ENCODE measurements at regions not wholly inside any gene's neighbourhood (a gene's known extent, or its start where the extent isn't known, plus 50 kb on each side); places are given as distances from the start of the nearest gene placed in this dataset.
"Not testable (repeated sequence)": the region's sequence is repeated elsewhere in the genome, so short reads cannot be mapped to it uniquely, and the experiment has no call there.

DNA sequence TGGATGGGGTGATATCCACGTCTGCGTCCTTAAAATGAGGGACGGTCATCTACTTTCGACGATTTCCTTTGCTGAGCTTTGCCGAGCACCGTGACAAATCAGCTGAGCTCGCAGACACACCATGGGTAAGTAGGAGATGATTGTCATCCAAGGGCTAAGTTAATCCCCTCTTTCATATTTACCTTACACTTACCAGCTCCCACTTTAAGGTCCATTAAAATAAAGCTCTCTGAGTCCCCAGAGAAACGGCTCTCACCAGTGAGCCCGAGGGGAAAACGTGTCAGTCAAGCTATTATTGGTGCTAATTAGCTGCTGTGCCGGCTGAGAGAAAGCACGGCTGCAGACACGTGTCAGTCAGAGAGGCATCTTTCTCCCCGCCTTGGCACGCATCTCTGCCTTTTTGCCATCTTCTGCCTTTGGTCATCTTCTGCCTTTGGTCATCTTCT, 72.2 kb downstream of the CRLF2 start:
- no peak for DNase-seq

DNA sequence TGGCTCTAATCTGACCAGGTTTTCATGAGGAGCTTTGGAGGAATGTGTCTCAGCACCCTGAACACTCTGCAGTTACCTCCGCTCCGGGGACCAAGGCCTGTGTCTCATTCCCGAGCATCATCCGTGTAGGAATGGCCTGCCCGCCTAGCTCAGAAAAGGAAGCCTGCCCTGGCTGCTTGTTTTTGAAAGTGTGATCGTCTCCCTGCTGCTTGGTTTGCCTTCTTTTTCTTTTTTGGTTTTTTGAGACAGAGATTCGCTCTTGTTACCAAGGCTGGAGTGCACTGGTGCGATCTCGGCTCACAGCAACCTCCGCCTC, 73.3 kb downstream of the CRLF2 start:
- DNase-seq, result no peak

DNA sequence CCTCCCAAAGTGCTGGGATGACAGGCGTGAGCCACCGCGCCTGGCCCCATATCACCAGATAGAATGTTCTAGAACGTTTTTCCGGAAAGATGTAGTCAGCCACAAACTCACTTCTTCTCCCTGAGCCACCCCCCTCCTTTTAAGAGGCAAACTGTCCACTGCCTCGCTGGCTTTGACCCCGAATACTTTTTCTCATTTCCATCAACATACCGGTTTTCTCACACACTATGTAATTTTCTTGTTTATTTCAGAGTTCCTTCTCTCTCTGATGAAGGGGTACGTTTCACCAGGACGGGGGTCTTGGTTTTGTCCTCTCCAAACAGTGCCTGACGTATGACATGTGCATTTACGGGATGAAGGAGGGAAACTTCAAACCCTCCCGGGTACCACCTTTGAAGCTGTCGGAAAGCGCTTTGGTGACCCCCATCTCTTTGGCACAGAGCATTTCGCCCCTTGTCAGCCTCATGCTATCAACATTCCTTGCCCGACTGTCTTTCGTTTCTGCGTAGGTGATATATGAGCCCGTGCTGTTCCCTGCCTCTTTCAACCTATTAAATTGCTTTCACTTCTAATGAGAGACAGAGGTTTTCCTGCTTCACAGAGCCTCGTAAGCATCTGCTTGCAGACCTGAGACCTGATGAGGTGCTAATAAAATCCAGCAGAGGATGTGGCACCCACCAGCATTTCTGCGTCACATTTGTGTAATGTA, 73.8 kb downstream of the CRLF2 start:
- no peak for DNase-seq

DNA sequence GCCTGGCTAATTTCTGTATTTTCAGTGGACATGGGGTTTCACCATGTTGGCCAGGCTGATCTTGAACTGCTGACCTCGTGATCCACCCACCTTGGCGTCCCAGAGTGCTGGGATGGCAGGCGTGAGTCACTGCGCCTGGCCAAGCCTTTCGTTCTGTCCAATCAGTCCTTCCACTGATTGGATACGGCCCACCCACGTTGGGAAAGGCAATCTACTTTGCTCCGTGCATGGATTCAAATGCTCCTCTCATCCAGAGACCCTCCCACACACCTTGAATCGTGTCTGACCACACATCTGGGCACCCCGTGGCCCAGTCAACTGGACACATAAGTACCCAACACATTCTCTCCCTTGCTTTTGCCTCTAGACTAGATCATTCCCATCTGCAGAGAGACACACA, 74.9 kb downstream of the CRLF2 start:
- no peak for DNase-seq

DNA sequence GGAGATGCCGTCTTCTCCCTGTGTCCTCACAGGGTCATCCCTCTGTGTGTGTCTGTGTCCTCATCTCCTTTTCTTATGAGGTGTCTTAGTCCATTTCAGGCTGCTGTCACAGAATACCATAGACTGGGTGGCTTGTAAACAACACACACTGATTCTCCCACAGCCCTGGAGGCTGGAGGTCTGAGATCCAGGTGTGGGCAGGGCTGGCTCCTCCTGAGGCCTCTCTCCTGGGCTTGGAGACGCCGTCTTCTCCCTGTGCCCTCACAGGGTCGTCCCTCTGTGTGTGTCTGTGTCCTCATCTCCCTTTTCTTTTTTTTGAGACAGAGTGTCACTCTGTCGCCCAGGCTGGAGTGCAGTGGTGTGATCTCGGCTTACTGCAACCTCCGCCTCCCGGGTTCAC, 75.9 kb downstream of the CRLF2 start:
- DNase-seq, result not testable (repeated sequence)

DNA sequence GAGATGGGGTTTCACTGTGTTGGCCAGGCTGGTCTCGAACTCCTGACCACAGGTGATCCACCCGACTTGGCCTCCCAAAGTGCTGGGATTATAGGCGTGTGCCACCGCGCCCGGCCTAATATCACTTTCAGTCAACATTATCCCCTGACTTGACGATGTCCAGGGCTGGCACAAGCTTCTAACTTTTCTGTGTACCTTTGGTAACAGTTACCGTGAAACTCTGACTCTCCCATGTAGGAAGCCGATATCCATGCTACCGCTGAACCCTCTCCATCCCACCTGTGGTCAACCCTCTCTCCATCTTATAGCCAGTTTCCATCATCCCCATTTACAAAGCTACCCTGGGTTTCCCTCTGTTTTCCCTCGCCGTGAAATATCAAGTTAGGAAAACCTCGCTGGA, 77.5 kb downstream of the CRLF2 start:
- no peak for DNase-seq

DNA sequence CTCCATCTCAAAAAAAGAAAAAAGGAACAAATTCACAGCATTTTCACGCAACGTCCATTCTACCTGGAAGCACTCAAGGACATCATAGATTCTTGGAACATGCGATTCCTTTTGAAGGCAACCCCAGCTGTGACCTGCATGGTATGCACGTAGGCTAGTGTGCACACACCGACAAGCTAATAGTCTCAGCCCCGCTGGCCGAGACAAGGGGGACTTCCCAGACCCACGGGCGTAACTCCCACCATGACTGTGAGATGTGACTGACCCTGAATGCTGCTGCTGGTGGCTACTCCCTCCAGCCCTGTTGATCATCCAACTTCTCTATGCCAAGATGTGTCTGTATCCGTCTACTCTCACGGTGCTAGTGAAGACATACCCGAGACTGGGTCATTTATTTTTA, 78.3 kb downstream of the CRLF2 start:
- DNase-seq, result no peak

DNA sequence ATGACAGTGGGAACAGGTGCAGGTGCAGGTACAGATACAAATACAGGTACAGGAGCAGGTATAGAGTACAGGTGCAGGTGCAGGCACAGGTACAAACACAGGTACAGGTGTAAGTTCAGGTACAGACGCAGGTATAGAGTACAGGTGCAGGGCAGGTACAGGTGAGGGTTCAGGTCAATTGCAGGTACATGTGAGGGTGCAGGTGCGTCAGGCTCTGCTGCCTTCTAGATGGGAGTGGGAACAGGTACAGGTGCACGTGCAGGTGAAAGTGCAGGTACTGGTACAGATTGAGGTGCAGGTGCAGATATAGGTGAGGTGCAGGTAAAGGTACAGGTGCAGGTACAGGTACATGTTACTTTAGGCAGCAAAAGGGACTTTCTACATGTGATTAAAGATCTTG, 85.7 kb downstream of the CRLF2 start:
- no peak for DNase-seq

DNA sequence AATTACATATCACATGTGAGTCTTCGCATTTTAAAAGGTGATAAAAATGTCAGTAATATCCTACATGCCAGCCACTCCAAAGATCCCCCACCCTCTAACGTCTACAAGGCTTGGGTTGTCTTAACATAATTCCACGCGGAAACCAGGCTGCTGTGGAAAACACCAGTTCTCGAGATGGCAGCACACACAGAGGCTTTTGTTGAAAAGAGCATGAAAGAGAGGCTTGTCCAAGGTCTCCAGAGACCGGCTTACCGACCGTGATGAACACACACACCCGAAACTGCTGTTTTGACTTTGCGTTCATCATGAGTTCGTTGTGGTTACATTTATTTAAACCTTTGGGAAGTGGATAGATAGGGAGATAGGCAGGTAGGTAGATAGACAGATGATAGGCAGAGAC, 87.9 kb downstream of the CRLF2 start:
- no peak for DNase-seq

DNA sequence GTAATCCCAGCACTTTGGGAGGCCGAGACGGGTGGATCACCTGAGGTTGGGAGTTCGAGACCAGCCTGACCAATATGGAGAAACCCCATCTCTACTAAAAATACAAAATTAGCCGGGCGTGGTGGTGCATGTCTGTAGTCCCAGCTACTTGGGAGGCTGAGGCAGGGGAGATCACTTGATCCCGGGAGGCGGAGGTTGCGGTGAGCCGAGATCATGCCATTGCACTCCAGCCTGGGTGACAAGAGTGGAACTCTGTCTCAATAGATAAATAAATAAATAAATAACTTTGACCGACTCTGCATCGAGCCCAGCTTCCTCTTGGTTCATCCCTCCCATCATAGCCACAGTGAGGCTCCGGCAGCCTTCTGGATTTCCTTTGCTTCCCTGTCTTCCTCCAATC, 89.6 kb downstream of the CRLF2 start:
- DNase-seq, result not testable (repeated sequence)

DNA sequence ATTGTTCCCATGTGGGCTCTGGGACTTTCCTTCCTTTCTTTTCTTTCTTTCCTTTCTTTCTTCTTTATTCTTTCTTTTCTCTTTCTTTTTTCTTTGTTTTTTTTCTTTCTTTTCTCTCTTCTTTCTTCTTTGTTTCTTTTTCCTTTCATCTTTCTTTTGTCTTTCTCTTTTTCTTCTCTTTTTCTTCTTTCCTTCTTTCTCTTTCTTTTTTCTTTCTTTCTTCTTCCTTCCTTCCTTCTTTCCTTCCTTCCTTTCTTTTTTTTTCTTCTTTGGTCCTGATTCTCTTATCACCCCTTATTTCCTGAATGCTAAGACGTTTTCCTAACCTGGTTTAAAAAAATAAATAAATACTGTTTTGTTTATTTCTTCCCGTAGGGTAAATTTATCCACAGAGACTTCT, 93.2 kb downstream of the CRLF2 start:
- no peak for DNase-seq

DNA sequence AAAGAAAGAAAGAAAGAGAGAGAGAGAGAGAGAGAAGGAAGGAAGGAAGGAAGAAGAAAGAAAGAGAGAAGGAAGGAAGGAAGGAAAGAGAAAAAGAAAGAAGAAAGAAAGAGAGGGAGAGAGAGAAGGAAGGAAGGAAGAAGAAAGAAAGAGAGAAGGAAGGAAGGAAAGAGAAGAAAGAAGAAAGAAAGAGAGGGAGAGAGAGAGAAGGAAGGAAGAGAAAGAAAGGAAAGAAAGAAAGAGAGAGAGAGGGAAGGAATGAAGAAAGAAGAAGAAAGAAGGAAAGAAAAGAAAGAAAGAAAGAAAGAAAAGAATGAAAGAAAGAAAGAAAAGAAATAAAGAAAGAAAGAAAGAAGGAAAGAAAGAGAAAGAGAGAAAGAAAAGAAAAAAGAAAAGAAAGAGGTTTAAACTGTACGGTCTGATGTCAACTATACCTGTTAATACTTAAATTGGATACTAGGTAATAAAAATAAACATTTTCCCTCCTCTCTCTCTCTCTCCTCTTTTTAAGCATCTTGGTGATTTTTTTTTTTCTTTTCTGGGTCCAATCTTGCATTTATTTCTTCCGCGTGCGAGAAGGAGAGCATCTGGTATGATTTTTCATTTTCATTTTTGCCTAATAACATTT, 93.8 kb downstream of the CRLF2 start:
- no peak for DNase-seq

DNA sequence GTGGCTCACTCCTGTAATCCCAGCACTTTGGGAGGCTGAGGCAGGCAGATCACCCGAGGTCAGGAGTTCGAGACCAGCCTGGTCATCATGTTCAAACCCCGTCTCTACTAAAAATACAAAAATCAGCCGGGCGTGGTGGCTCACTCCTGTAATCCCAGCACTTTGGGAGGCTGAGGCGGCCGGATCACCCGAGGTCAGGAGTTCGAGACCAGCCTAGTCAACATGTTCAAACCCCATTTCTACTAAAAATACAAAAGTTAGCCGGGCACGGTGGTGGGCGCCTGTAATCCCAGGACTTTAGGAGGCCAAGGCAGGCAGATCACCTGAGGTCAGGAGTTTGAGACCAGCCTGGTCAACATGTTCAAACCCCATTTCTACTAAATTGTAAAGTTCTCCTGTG, 97.0 kb downstream of the CRLF2 start:
- not testable (repeated sequence) for DNase-seq

DNA sequence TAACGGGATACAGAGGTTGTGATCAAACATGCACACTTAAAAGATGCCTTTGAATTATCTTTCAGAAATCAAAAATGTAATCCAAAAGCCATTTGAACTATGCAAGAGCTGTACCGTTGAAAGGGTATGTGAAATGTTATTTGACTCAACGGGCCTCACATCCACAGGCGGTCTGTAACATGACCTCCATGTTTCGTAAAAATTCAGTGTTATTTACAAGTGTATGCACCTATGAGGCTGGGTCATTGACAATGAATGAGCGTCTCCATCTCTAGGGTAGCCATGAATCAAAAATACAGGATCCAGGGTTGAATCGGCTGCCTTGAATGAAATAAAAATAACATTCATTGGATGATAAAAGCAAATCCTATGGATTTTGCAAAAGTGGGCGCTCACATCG, 100.1 kb downstream of the CRLF2 start:
- DNase-seq, result no peak

DNA sequence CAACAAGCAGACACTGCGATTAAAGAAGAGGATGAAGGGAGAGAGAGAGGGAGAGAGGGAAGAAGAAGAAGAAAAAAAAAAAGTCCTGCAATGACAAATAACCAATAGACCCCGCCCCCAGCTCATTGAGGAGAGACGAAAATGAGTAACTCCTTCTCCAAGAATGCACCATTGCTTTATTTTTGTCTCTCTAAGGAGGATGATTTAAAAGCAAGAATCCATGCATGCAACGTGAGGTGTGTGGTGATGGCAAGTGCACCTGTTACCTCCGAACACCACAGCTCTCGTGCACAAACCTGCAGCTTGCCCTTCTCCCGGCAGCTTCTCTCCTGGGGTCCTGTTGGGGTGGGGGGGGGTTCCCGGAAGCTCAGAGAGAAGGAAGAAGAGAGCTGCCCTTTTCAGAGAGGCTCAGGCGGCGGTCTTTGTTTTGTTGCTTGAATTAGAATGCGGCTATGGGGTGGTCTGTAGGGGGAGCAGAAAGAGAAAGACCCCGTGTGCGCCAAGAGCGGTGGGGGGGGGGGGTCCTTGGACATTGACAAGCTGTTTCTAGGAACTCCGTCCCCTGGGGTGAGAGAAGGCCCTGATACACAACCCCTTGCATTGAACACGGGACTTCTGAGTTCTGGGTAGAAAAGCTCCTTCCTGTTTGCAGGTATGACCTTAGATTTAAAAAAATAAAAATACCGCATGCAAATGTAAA, 100.7 kb downstream of the CRLF2 start:
- DNase-seq, result no peak

DNA sequence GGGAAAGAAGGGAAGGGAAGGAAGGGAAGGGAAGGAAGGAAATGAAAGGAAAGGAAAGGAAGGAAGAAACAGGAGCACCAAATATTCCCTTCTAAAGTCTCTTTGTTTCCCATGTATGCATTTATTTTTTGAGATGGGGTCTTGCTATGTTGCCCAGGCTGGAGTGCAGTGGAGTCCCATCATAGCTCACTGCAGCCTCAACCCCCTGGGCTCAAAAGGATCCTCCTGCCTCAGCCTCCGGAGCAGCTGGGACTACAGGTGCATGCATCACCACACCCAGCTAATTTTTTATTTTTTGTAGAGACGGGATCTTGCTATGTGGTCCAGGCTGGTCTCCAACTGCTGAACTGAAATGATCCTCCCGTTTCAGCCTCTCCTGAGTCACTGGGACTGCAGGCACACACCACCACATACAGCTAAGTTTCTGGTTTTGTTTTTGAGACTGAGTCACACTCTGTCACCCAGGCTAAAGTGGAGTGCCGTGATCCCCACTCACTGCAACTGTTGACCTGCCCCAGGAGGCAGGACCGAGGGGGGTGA, 102.8 kb downstream of the CRLF2 start:
- DNase-seq, result no peak

DNA sequence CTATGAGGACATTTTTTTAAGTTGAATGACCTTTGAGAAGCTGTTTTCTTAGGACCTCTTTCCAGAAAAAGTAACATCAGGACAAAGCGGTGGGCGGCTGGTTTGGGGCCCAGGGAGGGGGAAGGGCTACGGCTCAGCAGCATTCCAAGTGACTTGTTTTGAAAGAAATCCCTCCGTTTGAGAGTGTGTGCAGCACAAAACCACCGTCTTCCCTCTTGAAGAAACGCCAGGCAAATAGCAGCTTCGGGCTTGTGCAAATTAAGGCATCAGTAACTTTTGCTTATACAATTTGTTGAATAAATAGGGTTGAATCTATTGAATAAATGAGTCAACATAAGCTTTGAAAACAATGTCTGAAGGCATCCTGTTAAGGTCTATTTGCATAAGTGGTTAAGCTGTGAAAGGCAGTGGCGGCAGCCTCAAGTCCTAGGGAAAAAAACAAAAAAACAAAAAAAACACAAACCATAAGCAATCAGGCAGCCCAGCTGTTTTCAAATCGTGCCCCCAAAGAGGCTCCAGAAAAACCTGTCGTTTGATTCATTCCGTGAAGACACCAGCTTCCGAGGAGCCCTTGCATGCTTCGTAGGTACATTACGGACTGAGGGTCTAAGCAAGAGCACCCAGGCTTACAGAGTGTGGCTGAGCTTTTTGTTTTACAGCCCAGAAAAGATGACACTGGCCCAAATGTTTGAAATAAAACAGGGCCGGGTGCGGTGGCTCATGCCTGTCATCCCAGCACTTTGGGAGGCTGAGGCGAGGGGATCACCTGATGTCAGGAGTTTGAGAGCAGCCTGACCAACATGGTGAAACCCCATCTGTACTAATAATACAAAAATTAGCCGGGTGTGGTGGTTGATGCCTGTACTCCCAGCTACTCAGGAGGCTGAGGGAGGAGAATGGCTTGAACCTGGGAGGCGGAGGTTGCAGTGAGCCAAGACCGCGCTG, 103.7 kb downstream of the CRLF2 start:
- no peak for DNase-seq

DNA sequence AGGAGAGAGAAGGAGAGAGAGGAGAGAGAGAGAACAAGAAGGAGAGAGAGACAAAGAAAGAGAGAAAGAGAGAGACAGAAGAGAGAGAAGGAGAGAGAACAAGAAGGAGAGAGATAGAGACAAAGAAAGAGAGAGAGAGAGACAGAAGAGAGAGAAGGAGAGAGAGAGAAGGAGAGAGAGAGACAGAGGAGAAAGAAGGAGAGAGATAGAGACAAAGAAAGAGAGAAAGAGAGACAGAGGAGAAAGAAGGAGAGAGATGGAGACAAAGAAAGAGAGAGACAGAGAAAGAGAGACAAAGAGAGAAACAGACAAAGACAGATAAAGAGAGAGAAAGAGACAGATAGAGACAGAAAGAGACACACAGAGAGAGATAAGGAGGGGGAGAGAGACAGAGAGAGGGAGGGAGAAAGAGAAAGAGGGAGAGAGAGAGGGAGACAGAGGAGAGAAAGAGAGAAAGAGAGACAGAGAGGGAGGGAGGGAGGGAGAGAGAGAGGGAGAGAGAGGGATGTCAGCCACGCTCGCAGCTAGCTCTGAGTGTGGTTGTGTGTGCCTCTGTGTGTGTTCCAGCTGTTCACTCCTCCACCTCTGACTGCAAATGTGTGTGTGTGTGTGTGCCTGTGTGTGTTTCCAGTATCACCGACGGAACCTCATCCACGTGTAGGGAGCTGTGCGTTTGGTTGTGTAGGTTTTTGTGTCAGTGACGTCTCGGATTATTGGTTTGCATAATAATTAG, 105.8 kb downstream of the CRLF2 start:
- DNase-seq, result no peak

DNA sequence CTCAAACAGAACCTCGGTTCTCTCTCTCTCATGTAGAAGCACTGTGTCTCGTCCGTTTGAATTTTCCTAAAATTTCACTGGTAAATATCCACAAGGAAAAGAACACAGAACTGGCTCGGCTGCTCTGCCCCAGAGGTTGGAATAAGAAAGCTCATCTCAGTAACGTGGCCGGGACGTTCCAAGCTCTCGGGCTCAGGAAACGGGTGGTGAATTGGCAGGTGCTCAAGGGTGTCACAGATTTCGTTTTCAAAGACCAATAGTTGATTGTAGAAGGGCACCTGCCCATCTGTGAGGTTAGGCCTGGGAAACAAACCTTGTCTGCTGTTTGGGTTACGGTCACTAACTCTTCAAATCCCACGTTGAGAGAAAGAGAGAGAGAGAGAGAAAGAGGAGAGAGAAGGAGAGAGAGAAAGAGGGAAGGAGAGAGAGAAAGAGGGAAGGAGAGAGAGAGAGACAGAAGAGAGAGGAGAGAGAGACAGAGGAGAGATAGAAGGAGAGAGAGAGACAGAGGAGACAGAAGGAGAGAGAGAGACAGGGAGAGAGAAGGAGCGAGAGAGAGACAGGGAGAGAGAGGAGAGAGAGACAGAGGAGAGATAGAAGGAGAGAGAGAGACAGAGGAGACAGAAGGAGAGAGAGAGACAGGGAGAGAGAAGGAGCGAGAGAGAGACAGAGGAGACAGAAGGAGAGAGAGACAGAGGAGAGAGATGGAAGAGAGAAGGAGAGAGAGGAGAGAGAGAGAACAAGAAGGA, 106.6 kb downstream of the CRLF2 start:
- DNase-seq, result no peak

DNA sequence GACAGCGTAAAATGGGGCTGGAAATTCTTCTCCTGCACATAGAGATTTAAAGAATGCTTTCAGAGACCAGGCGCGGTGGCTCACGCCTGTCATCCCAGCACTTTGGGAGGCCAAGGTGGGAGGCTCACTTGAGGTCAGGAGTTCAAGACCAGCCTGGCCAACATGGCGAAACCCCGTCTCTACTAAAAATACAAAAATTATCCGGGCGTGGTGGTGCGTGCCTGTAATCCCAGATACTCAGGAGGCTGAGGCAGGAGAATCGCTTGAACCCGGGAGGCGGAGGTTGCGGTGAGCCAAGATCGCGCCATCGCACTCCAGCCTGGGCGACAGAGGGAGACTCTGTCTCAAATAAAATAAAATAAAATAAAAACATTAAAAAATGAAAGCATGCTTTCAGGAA, 107.4 kb downstream of the CRLF2 start:
- not testable (repeated sequence) for DNase-seq

DNA sequence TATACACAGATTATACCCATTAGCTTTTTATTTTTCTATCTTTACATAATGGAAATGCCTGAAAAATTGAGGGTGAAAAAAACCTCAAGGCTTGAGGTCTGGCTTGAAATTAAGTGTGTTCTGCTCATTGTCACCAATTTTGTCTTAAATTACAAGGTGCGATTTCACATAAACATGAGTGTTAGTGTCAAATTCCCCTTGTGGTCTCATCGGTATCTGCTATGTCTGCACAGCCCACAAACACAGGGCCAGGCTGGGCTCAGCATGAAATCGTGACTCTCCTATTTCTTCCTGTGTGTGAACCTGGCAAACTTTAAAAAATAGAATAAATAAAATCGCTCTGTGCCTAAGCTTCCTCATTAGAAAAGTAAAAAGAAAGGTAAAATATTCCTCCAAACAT, 109.1 kb downstream of the CRLF2 start:
- DNase-seq, result no peak

DNA sequence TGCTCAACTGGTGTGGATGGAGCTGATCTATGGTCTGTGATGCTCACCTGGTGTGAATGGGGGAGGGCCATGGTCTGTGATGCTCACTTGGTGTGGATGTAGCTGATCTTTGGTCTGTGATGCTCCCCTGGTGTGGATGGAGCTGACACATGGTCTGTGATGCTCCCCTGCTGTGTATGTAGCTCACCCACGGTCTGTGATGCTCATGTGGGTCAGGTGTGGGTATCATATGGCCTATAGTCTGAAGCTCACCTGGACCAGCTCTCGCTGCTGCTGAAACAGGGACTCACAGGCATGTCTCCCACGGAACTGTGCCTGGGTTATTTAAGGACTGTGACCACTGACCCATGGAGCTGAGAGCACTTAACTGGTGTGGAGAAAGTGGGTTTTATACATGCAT, 109.7 kb downstream of the CRLF2 start:
- DNase-seq, result no peak

All from NCI-H69 (cell line).